ENCODE measurements at regions not wholly inside any gene's neighbourhood (a gene's known extent, or its start where the extent isn't known, plus 50 kb on each side); places are given as distances from the start of the nearest gene placed in this dataset.

GRCh38 chr13:80870186-80870585 lies 529.3 kb upstream of the SPRY2 start:
- no peak overlapping the region for H3K9ac ChIP-seq (ENCODE audit: low read depth, low read length)
- no peaks in the 10 kb centered on the region for H3K9me1 ChIP-seq (ENCODE audit: insufficient read depth, low read length)
- no peaks in the 10 kb centered on the region for H3K27me3 ChIP-seq (ENCODE audit: control insufficient read depth, insufficient read depth, low read length)
- TF ChIP-seq SMC3 (IDR thresholded peaks at IDR 0.05; ENCODE audit: low read depth, low read length) (no peak), CTCF (conservative IDR thresholded peaks at IDR 0.05; ENCODE audit: low read depth, low read length) (no peak), BHLHE40 (IDR thresholded peaks at IDR 0.05; ENCODE audit: low read depth, low read length) (no peak), USF2 (IDR thresholded peaks at IDR 0.05; ENCODE audit: low read depth, low read length) (no peak)
- no peak overlapping the region for H2AK9ac ChIP-seq (replicated peaks; ENCODE audit: low read depth, low read length, poor library complexity)
- H4K20me1 ChIP-seq (ENCODE audit: insufficient read depth, low read length) = no peaks in the 10 kb centered on the region
- no peak overlapping the region for H3K56ac ChIP-seq (ENCODE audit: extremely low read depth, insufficient read depth, low read length)
- ATAC-seq (ENCODE audit: low read depth) (no peak), DNase-seq (no peak)
- H3K4me2 ChIP-seq (ENCODE audit: low read depth, low read length) = no peak overlapping the region
- no peaks in the 10 kb centered on the region for H3K4me1 ChIP-seq (ENCODE audit: control insufficient read depth, insufficient read depth, low read length)
- CTCF ChIA-PET = interaction anchor here (0.7 kb wide), 1 partner anchor 18 kb away, joined by 4 read pairs; no protein-coding TSS in a partner anchor
- H3K18ac ChIP-seq (ENCODE audit: low read depth, low read length) = no peak overlapping the region
- H2BK5ac ChIP-seq (ENCODE audit: low read depth, low read length, poor library complexity, severe bottlenecking) = no peak overlapping the region
- no peak overlapping the region for H4K5ac ChIP-seq (ENCODE audit: low read depth, low read length)
- H3K36me3 ChIP-seq (ENCODE audit: control insufficient read depth, insufficient read depth, low read length) = no peaks in the 10 kb centered on the region
- no peak overlapping the region for H3K14ac ChIP-seq (replicated peaks; ENCODE audit: low read depth, low read length)
- no peak overlapping the region for H3K4me3 ChIP-seq (ENCODE audit: insufficient read depth, low read depth, low read length)
- no peak overlapping the region for H2AK5ac ChIP-seq (ENCODE audit: low read depth, low read length)
- no peak overlapping the region for H2BK15ac ChIP-seq (ENCODE audit: low read depth, low read length)
- WGBS, 2 experiments (ENCODE audit: extremely low coverage in 2 of 2, insufficient read length in 1 of 2) = no CpG with 5 or more reads among the region's 5 CpGs
- BruUV-seq (replicated peaks) = no TSS peak
- H3K4ac ChIP-seq (ENCODE audit: low read depth, low read length) = no peak overlapping the region
- POLR2A ChIA-PET (ENCODE audit: unreplicated experiment) = no interaction called here
- no peaks in the 10 kb centered on the region for H3K79me1 ChIP-seq (ENCODE audit: low read depth in 1 of 2, low read length in 2 of 2)
- no peak overlapping the region for H4K91ac ChIP-seq (ENCODE audit: insufficient read depth, low read depth, low read length)
- H4K8ac ChIP-seq (ENCODE audit: low read depth in 2 of 2, low read length in 2 of 2) = no peak overlapping the region
- no peak overlapping the region for H2BK120ac ChIP-seq (ENCODE audit: low read depth, low read length)
- H3K27ac ChIP-seq (ENCODE audit: insufficient read depth, low read length) = no peak overlapping the region
- peaks cover 2% of the 10 kb centered on the region; the same call in 1 of the 2 replicates for H3K9me3 ChIP-seq (ENCODE audit: control insufficient read depth, insufficient read depth, low read length)
- no peak overlapping the region for H2AFZ ChIP-seq (replicated peaks; ENCODE audit: low read length, poor library complexity)
- intact Hi-C loops (cut with micrococcal nuclease) = no loop called here
- dilution Hi-C loops (cut with HindIII; ENCODE audit: low sequenced_read_pairs, unreplicated experiment) = no loop called here
- in situ Hi-C loops (cut with MboI; ENCODE audit: low sequenced_read_pairs) = no loop called here
- no peak overlapping the region for H2BK20ac ChIP-seq (ENCODE audit: low read depth, low read length)
- H3K23ac ChIP-seq (ENCODE audit: low read depth, low read length) = no peak overlapping the region

Measured in IMR-90 (cell line).